ENCODE measurements at regions not wholly inside any gene's neighbourhood (a gene's known extent, or its start where the extent isn't known, plus 50 kb on each side); places are given as distances from the start of the nearest gene placed in this dataset.

DNA sequence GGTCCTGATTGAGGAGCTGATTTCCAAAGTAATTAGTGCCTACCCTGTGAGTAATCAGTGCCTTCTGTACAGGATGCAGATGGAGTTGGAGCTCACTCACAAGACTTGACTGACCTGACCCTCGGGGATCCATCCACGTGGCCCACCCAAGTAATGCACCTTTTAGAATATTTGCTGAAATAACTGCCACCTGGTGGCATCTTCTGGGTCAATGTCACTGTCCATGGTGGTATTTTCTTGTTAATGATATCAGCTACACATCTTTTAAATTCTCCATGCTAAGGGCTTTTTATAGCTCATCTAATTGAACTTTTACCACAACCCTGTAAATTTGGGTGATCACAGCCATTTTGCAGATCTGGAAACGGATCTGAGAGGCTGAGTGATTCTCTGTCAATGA, 74.3 kb upstream of the ANKRD34C start:
- ChIA-PET POLR2A (no interaction called here), CTCF (interaction anchor here (0.7 to 2.5 kb wide), 3 partner anchors 24 to 183 kb away, joined by 3 to 10 read pairs (median 10); no protein-coding TSS in a partner anchor)
- ATAC-seq (ENCODE audit: low read depth) (no peak), DNase-seq (no peak)
- Mint-ChIP-seq H3K27me3 (peaks cover 48% of the 10 kb centered on the region), H3K36me3 (ENCODE audit: low read depth) (no peaks in the 10 kb centered on the region), H3K9me3 (no peaks in the 10 kb centered on the region), H3K4me1 (no peaks in the 10 kb centered on the region), H3K27ac (no peak overlapping the region), H3K4me3 (no peak overlapping the region)
- TF ChIP-seq, protein P1, sequence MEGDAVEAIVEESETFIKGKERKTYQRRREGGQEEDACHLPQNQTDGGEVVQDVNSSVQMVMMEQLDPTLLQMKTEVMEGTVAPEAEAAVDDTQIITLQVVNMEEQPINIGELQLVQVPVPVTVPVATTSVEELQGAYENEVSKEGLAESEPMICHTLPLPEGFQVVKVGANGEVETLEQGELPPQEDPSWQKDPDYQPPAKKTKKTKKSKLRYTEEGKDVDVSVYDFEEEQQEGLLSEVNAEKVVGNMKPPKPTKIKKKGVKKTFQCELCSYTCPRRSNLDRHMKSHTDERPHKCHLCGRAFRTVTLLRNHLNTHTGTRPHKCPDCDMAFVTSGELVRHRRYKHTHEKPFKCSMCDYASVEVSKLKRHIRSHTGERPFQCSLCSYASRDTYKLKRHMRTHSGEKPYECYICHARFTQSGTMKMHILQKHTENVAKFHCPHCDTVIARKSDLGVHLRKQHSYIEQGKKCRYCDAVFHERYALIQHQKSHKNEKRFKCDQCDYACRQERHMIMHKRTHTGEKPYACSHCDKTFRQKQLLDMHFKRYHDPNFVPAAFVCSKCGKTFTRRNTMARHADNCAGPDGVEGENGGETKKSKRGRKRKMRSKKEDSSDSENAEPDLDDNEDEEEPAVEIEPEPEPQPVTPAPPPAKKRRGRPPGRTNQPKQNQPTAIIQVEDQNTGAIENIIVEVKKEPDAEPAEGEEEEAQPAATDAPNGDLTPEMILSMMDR (IDR thresholded peaks at IDR 0.05): no peak
- intact Hi-C loops (cut with micrococcal nuclease): no loop called here

DNA sequence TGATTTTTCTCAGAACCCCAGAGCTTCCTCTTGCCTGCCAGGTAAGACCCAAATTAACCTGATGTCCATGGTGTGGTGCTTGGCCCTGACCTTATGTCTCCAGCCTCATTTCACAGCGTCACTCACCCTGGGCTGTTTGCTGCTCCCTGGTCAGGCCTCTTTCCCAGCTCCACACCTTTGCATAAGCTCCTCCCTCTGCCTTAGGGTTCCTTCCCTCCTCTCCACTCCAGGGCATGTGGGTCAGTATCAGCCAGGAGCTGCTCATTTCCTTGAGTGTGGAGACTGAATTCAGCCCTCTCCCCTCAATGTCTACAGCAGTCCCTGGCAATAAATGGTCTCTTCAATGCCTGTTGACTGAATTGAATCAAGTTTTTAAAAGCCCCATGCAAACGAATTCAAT, 75.6 kb upstream of the ANKRD34C start:
- TF ChIP-seq, protein P1 (IDR thresholded peaks at IDR 0.05): no peak
- no peaks in the 10 kb centered on the region for H3K4me1 Mint-ChIP-seq
- peaks cover 55% of the 10 kb centered on the region for H3K27me3 Mint-ChIP-seq
- ATAC-seq (ENCODE audit: low read depth) (no peak), DNase-seq (no peak)
- H3K9me3 Mint-ChIP-seq: no peaks in the 10 kb centered on the region
- POLR2A ChIA-PET: no interaction called here
- no peaks in the 10 kb centered on the region for H3K36me3 Mint-ChIP-seq (ENCODE audit: low read depth)
- intact Hi-C loops (cut with micrococcal nuclease): no loop called here
- no peak overlapping the region for H3K27ac Mint-ChIP-seq
- no peak overlapping the region for H3K4me3 Mint-ChIP-seq
- CTCF ChIA-PET: interaction anchor here (2.3 to 2.5 kb wide), 2 partner anchors 23 to 179 kb away, joined by 10 read pairs; no protein-coding TSS in a partner anchor

DNA sequence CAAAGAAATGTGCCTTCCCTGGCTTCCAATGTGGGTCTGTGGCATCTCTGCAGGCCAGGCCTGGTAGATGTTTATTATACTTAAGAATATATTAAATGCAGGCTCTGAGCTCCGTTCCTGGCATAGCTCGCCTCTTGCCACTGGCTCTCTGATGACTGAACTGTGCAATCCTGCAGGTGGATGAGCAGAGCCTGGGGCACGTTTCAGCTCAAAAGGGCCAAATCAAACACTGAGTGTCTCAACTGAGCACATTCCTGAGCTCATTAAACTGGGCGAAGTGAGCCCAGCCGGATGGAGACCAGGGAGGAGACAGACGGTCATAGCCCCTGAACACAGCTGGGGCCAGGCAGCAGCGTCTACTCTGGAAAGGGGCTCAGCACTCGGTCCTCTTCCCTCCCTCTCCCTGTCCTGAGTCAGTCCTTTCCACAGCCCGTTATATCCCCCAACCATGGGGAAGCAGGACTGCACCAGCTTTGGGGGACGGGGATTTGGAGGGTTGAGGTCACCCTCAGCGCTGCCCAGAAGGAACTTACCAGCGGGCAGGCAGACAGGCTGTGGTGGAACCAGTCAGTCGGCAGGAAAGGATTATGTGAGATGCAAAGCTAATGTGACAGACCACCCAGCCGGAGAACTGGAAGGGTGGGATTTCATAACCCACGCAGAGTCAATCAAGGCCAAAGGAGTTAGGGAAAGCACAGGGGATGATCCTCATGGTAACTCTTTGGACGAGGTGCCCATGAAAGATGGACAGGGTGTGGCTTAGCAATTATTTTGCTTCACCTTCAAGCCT, 77.4 kb upstream of the ANKRD34C start:
- TF ChIP-seq, protein P1 (IDR thresholded peaks at IDR 0.05): no peak
- H3K9me3 Mint-ChIP-seq: no peaks in the 10 kb centered on the region
- no peaks in the 10 kb centered on the region for H3K4me1 Mint-ChIP-seq
- no peak overlapping the region for H3K4me3 Mint-ChIP-seq
- ChIA-PET CTCF (no interaction called here), POLR2A (no interaction called here)
- peaks cover 45% of the 10 kb centered on the region for H3K27me3 Mint-ChIP-seq
- H3K36me3 Mint-ChIP-seq (ENCODE audit: low read depth): no peaks in the 10 kb centered on the region
- no peak overlapping the region for H3K27ac Mint-ChIP-seq
- intact Hi-C loops (cut with micrococcal nuclease): no loop called here
- ATAC-seq (ENCODE audit: low read depth) (no peak), DNase-seq (no peak)

DNA sequence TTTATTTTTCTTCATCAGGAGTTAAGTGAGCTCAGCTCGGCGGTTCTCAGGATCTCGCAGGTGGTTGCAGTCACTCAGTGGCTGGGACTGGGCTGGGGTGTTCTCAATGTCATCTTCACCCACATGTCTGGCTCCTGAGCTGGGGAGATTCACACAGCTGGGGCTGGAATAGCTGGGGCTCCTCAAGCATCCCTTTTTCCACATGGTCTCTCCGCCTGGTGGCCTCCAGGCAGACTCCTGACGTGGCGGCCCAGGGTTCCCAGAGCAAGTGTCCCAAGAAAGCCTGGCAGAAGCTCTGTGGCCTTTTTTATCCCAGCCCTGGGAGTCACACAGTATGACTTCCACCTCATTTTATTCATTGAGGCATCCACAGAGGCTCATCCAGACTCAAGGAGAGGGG, 84.1 kb upstream of the ANKRD34C start:
- ATAC-seq (ENCODE audit: low read depth) (no peak), DNase-seq (no peak)
- Mint-ChIP-seq H3K27ac (no peak overlapping the region), H3K27me3 (peaks cover 29% of the 10 kb centered on the region), H3K4me1 (no peaks in the 10 kb centered on the region), H3K36me3 (ENCODE audit: low read depth) (no peaks in the 10 kb centered on the region), H3K9me3 (no peaks in the 10 kb centered on the region), H3K4me3 (no peak overlapping the region)
- intact Hi-C loops (cut with micrococcal nuclease): no loop called here
- POLR2A ChIA-PET: no interaction called here
- CTCF ChIA-PET: interaction anchor here (0.8 kb wide), 1 partner anchor 14 kb away, joined by 3 read pairs; no protein-coding TSS in a partner anchor
- TF ChIP-seq, protein P1 (IDR thresholded peaks at IDR 0.05): no peak

DNA sequence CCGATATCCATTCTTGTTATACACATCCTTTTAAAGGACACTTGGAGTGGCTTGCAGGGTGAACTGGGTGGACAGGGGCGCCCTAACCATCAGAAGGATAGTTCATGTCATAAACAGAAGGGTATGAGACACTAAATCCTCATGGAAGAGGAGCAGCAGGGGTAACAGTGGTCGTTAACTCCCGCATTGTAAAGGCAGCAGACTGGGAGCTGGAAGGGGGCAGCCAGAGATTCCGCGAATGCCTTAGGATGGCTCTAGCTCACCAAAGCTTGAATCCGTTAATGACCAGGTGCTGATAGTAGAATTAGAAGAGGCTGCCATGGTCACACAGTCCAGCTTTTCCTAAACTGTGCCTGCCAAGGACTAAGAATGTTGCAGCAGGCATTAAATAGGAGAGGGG, 85.2 kb upstream of the ANKRD34C start:
- Mint-ChIP-seq H3K27ac (no peak overlapping the region), H3K4me1 (no peaks in the 10 kb centered on the region), H3K27me3 (peaks cover 23% of the 10 kb centered on the region), H3K4me3 (no peak overlapping the region), H3K36me3 (ENCODE audit: low read depth) (no peaks in the 10 kb centered on the region), H3K9me3 (no peaks in the 10 kb centered on the region)
- CTCF ChIA-PET: interaction anchor here (0.8 kb wide), 1 partner anchor 13 kb away, joined by 3 read pairs; no protein-coding TSS in a partner anchor
- DNase-seq: no peak
- ATAC-seq (ENCODE audit: low read depth): no peak
- intact Hi-C loops (cut with micrococcal nuclease): no loop called here
- POLR2A ChIA-PET: no interaction called here
- TF ChIP-seq, protein P1 (IDR thresholded peaks at IDR 0.05): no peak

All from activated B cell treated with CpG ODN at 0.5 μM for 24 hours (primary cell).